Thoracic aorta (tissue), 2 donors: ENCODE measurements at regions not wholly inside any gene's neighbourhood (a gene's known extent, or its start where the extent isn't known, plus 50 kb on each side); places are given as distances from the start of the nearest gene placed in this dataset.

Experiments
- ATAC-seq: fragments of 150-250 bp; one replicate; pipeline ENCODE4 v1.8.0; 2017; ENCODE audit warnings: low read depth; ENCODE audit not compliant: insufficient number of reproducible peaks, low FRiP score
- DNase-seq: peaks from one replicate; pipeline ENCODE4 v3.0.0-alpha.2; 2020; ENCODE audit warnings: low spot score
- H3K27ac ChIP-seq, 2 donors: fragments of 200-600 bp; sonication (generic); 1 replicate in 1 of 2; 2 replicates in 1 of 2; pipeline ENCODE4 v1.5.1; 2016; ENCODE audit warnings: mild to moderate bottlenecking in 2 of 2, moderate library complexity in 2 of 2
- H3K27me3 ChIP-seq: fragments of 200-600 bp; sonication (generic); replicated peaks from 2 replicates; pipeline ENCODE4 v1.6.0; 2016; ENCODE audit warnings: mild to moderate bottlenecking; ENCODE audit not compliant: insufficient read depth
- H3K36me3 ChIP-seq: fragments of 200-600 bp; sonication (generic); one replicate; pipeline ENCODE4 v1.5.1; 2016
- H3K4me1 ChIP-seq, 2 donors: fragments of 200-600 bp; sonication (generic); 1 replicate in 1 of 2; 2 replicates in 1 of 2; pipeline versions ENCODE4 v1.5.1 to v1.6.0; 2016; ENCODE audit warnings: low read depth in 2 of 2, mild to moderate bottlenecking in 1 of 2; ENCODE audit not compliant: control insufficient read depth in 1 of 2
- H3K4me3 ChIP-seq: fragments of 200-600 bp; sonication (generic); 2 replicates; pipeline ENCODE4 v1.5.1; 2016; ENCODE audit warnings: mild to moderate bottlenecking
- H3K9me3 ChIP-seq: fragments of 200-600 bp; sonication (generic); 2 replicates; pipeline ENCODE4 v1.5.1; 2016
- TF ChIP-seq, protein P1 (sequence below): fragments of 200-600 bp; sonication (generic); IDR thresholded peaks from one replicate; pipeline ENCODE4 v1.5.1; 2019; ENCODE audit warnings: antibody characterized with exemption

DNA sequence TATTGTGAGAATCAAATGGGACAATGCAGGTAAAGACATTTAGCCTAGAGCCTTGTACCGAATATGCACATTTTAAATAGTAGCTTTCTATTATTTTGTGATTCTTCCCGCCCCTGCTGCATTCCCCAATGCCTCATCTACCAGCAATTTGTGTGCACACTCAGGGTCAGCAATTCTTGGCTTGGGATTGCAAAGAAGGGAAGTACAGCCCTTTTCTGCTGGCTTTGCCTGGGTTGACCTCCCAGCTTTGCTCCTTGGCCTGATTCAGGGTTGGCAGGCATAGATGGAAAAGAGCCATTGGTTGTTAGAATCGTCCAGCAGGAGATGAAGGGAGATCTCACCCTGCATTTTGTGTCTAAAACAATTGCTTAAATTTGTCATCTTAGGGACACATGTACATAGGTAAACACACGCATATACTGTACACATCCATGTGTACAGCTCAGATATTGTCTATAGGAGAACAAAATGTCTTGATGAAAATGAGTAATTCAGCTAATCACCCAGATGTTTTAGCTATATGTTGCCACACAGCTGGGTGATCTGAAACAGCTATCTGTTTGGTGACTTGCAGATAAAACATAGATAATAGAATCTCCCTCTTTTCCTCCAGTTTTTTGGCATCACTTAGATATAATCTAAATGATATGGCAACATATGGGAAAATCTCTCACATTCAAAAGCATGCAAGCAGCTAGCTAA lies 340.9 kb upstream of the TBL1XR1 start:
- H3K27me3 ChIP-seq = no peaks in the 10 kb centered on the region
- no peak overlapping the region for H3K4me3 ChIP-seq
- H3K4me1 ChIP-seq = peaks cover 16 to 26% of the 10 kb centered on the region in 2 donors
- no peaks in the 10 kb centered on the region for H3K36me3 ChIP-seq
- H3K27ac ChIP-seq = no peak overlapping the region
- DNase-seq (peak; percentile 19), ATAC-seq (peak; percentile 85)
- TF ChIP-seq, protein P1, sequence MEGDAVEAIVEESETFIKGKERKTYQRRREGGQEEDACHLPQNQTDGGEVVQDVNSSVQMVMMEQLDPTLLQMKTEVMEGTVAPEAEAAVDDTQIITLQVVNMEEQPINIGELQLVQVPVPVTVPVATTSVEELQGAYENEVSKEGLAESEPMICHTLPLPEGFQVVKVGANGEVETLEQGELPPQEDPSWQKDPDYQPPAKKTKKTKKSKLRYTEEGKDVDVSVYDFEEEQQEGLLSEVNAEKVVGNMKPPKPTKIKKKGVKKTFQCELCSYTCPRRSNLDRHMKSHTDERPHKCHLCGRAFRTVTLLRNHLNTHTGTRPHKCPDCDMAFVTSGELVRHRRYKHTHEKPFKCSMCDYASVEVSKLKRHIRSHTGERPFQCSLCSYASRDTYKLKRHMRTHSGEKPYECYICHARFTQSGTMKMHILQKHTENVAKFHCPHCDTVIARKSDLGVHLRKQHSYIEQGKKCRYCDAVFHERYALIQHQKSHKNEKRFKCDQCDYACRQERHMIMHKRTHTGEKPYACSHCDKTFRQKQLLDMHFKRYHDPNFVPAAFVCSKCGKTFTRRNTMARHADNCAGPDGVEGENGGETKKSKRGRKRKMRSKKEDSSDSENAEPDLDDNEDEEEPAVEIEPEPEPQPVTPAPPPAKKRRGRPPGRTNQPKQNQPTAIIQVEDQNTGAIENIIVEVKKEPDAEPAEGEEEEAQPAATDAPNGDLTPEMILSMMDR = no peak
- H3K9me3 ChIP-seq = no peaks in the 10 kb centered on the region

DNA sequence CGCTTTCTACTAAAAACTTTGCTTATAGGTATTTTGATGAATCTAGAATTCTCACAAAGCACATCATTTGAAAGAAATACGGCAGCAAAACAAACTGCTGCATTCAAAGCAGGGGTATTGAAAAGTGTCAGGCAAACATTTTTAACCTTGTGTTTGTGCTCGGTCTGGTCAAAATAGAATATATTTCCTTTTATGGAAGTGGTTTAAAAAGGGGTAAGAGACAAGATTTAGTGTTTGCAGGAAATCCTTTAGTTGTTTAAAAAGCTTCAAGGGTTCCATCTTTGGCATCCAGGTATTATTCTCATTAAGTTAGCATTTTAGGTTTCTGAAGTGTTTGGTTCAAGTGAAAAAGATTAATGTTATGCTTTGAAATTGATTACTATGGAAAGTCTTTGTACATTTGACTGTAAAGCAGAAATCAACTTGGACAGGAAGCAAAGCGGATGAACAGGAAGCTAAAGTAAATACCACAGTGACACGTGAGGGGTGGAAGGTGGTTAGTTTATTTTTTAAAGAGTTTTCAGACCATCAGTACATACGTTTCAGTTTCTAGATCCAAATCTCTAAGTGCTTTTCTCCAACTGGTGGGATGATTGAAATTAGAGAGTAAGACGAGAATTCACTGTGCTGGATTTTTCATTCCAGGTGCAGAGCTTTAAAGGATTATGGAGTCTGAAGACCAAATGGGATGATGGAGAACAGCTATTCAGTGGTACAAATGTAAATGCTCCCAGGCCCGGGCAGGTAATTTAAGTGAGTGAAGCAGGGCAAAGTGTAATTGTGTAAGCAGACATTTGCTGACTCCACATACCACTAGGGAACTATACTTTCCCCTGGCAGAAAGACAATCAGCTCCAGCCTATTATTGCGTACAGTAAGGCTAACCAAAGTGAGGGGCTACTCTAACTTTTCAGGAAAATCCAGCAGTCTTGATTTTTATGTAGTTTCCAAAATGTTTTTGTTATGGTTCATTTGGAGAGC lies 341.8 kb upstream of the TBL1XR1 start:
- H3K27ac ChIP-seq = no peak overlapping the region
- peaks cover 16 to 26% of the 10 kb centered on the region in 2 donors for H3K4me1 ChIP-seq
- no peak overlapping the region for H3K4me3 ChIP-seq
- ATAC-seq (no peak), DNase-seq (no peak)
- H3K27me3 ChIP-seq = no peaks in the 10 kb centered on the region
- no peaks in the 10 kb centered on the region for H3K36me3 ChIP-seq
- TF ChIP-seq, protein P1 = no peak
- H3K9me3 ChIP-seq = no peaks in the 10 kb centered on the region

DNA sequence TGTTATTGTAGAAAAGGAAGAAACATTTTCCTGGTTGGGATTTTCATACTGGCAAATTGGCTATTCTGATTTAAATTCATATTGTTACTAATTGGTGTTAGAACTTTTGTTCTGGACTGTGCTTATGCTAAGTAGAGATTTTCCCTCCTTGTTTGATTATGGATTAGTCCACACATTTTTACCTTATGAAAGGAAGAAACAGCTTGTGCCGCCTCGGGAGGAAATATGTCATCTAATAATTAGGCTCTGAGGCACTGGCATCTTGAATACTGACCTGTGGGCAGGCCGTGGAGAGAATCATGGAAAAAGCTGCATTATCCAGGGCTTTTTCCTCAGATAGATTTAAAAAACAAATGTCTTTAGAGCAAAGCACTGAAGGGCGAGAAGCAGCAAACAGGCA lies 344.3 kb upstream of the TBL1XR1 start:
- Histone ChIP-seq H3K4me3 (no peak overlapping the region), H3K9me3 (no peaks in the 10 kb centered on the region), H3K36me3 (no peaks in the 10 kb centered on the region), H3K27me3 (no peaks in the 10 kb centered on the region), H3K27ac (no peak overlapping the region), H3K4me1 (peaks cover 20 to 45% of the 10 kb centered on the region in 2 donors)
- ATAC-seq (no peak), DNase-seq (no peak)
- TF ChIP-seq, protein P1 = no peak

DNA sequence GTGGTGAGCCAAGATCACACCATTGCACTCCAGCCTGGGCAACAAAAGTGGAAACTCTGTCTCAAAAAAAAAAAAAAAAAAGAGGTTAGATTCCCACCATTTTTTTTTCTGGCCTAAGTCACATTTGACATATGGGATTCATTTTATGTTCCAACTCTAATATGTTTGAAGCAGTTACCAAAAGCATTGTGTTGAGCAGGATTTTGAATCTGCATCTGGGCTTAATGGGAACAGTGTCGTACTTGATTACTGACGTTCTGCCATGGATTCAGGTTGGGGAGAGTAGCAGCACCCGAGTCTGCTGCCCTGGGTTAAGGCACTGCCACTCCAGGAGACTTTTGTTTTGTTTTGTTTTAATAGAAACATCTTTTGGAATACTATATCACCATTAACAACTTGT lies 348.7 kb upstream of the TBL1XR1 start:
- DNase-seq (no peak), ATAC-seq (no peak)
- H3K4me1 ChIP-seq = peaks cover 10 to 39% of the 10 kb centered on the region in 2 donors
- no peaks in the 10 kb centered on the region for H3K36me3 ChIP-seq
- no peak overlapping the region for H3K4me3 ChIP-seq
- no peaks in the 10 kb centered on the region for H3K9me3 ChIP-seq
- TF ChIP-seq, protein P1 = no peak
- no peaks in the 10 kb centered on the region for H3K27me3 ChIP-seq
- no peak overlapping the region for H3K27ac ChIP-seq

DNA sequence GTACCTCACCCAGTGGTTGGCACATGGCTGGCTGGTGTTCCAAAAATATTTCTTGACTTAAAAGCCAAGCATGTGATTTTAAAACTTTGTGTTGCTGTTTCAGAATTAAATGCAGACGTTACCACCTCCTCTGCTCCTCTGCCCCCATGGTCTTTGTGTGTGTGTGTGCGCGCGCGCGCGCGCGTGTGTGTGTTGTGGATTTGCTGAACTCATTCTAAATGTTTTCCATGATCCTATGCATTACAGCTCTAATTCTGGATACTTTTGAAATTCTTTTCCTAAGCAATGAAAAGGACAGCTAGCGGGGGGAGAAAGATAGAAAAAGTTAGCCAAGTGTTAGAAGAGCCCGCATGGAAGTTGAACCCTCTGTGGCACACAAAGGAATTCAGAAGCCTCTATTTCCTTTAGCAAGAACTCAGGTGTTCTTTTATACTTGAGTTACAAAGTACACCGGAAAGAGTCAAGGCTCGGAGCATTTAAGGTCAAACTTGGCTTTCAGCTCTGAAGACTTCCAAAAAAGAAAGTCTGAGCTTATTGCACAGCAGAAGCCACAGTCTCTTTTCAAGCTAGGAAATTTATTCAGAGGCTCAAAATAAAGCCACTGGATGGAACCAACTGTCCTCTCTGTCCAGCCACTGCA lies 350.5 kb upstream of the TBL1XR1 start:
- Histone ChIP-seq H3K27me3 (no peaks in the 10 kb centered on the region), H3K27ac (peak overlapping the region in 1 of 2 donors; percentile 2), H3K4me3 (no peak overlapping the region), H3K4me1 (peaks cover 14 to 47% of the 10 kb centered on the region in 2 donors), H3K9me3 (no peaks in the 10 kb centered on the region), H3K36me3 (no peaks in the 10 kb centered on the region)
- DNase-seq (no peak), ATAC-seq (no peak)
- TF ChIP-seq, protein P1 = no peak
